A549 (cell line): ENCODE measurements at regions not wholly inside any gene's neighbourhood (a gene's known extent, or its start where the extent isn't known, plus 50 kb on each side); places are given as distances from the start of the nearest gene placed in this dataset.

Experiments used
- CHD2 ChIP-seq: fragments of 150-350 bp; IDR thresholded peaks from 2 replicates; pipeline ENCODE4 v1.6.1; 2014; ENCODE audit warnings: low read length; ENCODE audit not compliant: partially characterized antibody
- EP300 ChIP-seq, 2 experiments: fragments of >200 bp; sonication (Bioruptor Twin); formaldehyde crosslinking; IDR thresholded peaks; 2 replicates in 1 of 2; 3 replicates in 1 of 2; pipeline ENCODE4 v1.6.1; 2016 to 2017
- ESRRA ChIP-seq: fragments of 150-350 bp; IDR thresholded peaks from 2 replicates; pipeline ENCODE4 v1.6.1; 2014; ENCODE audit warnings: mild to moderate bottlenecking, low read length, borderline replicate concordance
- HOXA7 ChIP-seq: fragments of 250-450 bp; sonication (Bioruptor Pico); IDR thresholded peaks from 2 replicates; pipeline ENCODE4 v1.5.0; 2020; ENCODE audit warnings: mild to moderate bottlenecking, moderate library complexity
- NPAS2 ChIP-seq: fragments of 250-450 bp; sonication (Bioruptor Pico); IDR thresholded peaks from 2 replicates; pipeline ENCODE4 v1.8.0; 2022; ENCODE audit warnings: mild to moderate bottlenecking, moderate library complexity, borderline replicate concordance
- PHF8 ChIP-seq: fragments of 200-600 bp; sonication (generic); IDR thresholded peaks from 2 replicates; pipeline ENCODE4 v1.6.1; 2016; ENCODE audit warnings: low read depth, mild to moderate bottlenecking, antibody characterized with exemption, moderate library complexity, borderline replicate concordance
- POLR2A ChIP-seq: IDR thresholded peaks from 2 replicates; pipeline ENCODE4 v1.6.1; 2012; ENCODE audit warnings: mild to moderate bottlenecking, low read length
- POLR2AphosphoS2 ChIP-seq: conservative IDR thresholded peaks from 2 replicates; pipeline ENCODE4 v1.6.1; 2012; ENCODE audit warnings: low read length, improper control_type of control experiment, inconsistent platforms
- RAD21 ChIP-seq, 2 experiments: fragments of >200 bp in 1 of 2; sonication (Bioruptor Twin) in 1 of 2; formaldehyde crosslinking in 1 of 2; IDR thresholded peaks in 1 of 2; conservative IDR thresholded peaks in 1 of 2; 2 replicates in 1 of 2; 3 replicates in 1 of 2; pipeline ENCODE4 v1.6.1; 2012 to 2018; ENCODE audit warnings: inconsistent platforms in 1 of 2
- TF ChIP-seq, protein P1 (sequence below): fragments of >200 bp; sonication (Bioruptor Twin); formaldehyde crosslinking; IDR thresholded peaks from 3 replicates; pipeline ENCODE4 v1.5.1; 2016
- TF ChIP-seq, protein P2 (sequence below): fragments of 450-650 bp; IDR thresholded peaks from 2 replicates; pipeline ENCODE4 v1.6.1; 2014; ENCODE audit warnings: antibody characterized with exemption
- TF ChIP-seq, protein P3 (sequence below): IDR thresholded peaks from 2 replicates; pipeline ENCODE4 v1.6.1; 2012
- TF ChIP-seq, protein P4 (sequence below): fragments of 200-600 bp; sonication (generic); IDR thresholded peaks from 2 replicates; pipeline ENCODE4 v1.6.1; 2016; ENCODE audit warnings: antibody characterized with exemption, mild to moderate bottlenecking, moderate library complexity
- TF ChIP-seq, protein P5 (sequence below): fragments of >200 bp; sonication (Bioruptor Twin); formaldehyde crosslinking; IDR thresholded peaks from 3 replicates; pipeline ENCODE4 v1.6.1; 2016

DNA sequence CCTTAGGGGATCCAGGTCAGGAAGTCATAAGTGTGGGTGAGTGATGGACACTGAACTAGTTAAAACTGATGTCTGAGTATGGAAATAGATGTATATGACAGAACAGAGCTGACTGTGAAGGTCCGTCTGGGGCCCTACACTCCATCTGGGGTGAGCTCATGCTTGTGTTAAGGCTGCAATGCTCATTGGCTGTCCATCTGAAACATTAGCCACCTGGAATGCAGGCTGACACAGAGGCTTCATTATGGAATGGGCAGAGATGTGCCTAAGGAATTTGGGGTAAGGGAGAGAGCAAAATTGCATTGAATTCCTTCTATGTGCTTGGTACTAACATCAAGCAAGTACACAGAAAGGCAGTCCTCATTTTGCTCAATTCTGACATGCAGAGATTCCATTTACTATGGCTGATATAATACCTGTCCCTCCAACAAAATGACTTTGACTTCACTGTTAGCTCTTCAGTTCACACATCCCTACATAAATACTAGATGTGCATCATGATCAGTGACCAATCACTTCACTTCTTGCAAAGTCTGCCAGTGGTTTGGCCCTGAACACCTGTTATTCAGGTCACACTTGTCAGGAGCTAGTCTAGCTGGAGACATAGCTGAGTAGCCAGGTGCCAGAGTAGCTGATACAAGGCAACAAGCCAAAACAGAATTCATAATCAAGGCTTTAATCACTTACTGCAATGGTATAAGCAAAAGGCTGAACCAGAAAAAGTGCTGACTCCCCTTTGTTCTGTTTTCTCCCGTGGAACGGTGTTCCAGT, 128.9 kb upstream of the VWC2 start:
- TF ChIP-seq POLR2A (no peak), EP300 (IDR thresholded peaks at IDR 0.05) (no peak), HOXA7 (CRISPR knock-in tag) (no peak), CHD2 (no peak), NPAS2 (CRISPR knock-in tag) (no peak), ESRRA (no peak), POLR2AphosphoS2 (no peak), PHF8 (no peak), RAD21 (conservative IDR thresholded peaks at IDR 0.05 in 1 of 2, IDR thresholded peaks at IDR 0.05 in 1 of 2) (no peak)
- TF ChIP-seq, protein P1, sequence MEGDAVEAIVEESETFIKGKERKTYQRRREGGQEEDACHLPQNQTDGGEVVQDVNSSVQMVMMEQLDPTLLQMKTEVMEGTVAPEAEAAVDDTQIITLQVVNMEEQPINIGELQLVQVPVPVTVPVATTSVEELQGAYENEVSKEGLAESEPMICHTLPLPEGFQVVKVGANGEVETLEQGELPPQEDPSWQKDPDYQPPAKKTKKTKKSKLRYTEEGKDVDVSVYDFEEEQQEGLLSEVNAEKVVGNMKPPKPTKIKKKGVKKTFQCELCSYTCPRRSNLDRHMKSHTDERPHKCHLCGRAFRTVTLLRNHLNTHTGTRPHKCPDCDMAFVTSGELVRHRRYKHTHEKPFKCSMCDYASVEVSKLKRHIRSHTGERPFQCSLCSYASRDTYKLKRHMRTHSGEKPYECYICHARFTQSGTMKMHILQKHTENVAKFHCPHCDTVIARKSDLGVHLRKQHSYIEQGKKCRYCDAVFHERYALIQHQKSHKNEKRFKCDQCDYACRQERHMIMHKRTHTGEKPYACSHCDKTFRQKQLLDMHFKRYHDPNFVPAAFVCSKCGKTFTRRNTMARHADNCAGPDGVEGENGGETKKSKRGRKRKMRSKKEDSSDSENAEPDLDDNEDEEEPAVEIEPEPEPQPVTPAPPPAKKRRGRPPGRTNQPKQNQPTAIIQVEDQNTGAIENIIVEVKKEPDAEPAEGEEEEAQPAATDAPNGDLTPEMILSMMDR, result no peak
- TF ChIP-seq, protein P2, sequence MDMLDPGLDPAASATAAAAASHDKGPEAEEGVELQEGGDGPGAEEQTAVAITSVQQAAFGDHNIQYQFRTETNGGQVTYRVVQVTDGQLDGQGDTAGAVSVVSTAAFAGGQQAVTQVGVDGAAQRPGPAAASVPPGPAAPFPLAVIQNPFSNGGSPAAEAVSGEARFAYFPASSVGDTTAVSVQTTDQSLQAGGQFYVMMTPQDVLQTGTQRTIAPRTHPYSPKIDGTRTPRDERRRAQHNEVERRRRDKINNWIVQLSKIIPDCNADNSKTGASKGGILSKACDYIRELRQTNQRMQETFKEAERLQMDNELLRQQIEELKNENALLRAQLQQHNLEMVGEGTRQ, result no peak
- TF ChIP-seq, protein P3, sequence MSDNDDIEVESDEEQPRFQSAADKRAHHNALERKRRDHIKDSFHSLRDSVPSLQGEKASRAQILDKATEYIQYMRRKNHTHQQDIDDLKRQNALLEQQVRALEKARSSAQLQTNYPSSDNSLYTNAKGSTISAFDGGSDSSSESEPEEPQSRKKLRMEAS, result no peak
- TF ChIP-seq, protein P4, sequence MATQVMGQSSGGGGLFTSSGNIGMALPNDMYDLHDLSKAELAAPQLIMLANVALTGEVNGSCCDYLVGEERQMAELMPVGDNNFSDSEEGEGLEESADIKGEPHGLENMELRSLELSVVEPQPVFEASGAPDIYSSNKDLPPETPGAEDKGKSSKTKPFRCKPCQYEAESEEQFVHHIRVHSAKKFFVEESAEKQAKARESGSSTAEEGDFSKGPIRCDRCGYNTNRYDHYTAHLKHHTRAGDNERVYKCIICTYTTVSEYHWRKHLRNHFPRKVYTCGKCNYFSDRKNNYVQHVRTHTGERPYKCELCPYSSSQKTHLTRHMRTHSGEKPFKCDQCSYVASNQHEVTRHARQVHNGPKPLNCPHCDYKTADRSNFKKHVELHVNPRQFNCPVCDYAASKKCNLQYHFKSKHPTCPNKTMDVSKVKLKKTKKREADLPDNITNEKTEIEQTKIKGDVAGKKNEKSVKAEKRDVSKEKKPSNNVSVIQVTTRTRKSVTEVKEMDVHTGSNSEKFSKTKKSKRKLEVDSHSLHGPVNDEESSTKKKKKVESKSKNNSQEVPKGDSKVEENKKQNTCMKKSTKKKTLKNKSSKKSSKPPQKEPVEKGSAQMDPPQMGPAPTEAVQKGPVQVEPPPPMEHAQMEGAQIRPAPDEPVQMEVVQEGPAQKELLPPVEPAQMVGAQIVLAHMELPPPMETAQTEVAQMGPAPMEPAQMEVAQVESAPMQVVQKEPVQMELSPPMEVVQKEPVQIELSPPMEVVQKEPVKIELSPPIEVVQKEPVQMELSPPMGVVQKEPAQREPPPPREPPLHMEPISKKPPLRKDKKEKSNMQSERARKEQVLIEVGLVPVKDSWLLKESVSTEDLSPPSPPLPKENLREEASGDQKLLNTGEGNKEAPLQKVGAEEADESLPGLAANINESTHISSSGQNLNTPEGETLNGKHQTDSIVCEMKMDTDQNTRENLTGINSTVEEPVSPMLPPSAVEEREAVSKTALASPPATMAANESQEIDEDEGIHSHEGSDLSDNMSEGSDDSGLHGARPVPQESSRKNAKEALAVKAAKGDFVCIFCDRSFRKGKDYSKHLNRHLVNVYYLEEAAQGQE, result no peak
- TF ChIP-seq, protein P5, sequence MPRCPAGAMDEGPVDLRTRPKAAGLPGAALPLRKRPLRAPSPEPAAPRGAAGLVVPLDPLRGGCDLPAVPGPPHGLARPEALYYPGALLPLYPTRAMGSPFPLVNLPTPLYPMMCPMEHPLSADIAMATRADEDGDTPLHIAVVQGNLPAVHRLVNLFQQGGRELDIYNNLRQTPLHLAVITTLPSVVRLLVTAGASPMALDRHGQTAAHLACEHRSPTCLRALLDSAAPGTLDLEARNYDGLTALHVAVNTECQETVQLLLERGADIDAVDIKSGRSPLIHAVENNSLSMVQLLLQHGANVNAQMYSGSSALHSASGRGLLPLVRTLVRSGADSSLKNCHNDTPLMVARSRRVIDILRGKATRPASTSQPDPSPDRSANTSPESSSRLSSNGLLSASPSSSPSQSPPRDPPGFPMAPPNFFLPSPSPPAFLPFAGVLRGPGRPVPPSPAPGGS, result no peak
